DND-41 (cell line): ENCODE measurements at regions not wholly inside any gene's neighbourhood (a gene's known extent, or its start where the extent isn't known, plus 50 kb on each side); places are given as distances from the start of the nearest gene placed in this dataset.

ENCODE experiments used
- ATAC-seq: fragments of 200-7000 bp; cut with Tn5 transposase; 3 replicates; pipeline ENCODE4 v1.9.1; 2021; ENCODE audit warnings: low read depth; ENCODE audit not compliant: insufficient read depth
- DNase-seq: peaks from one replicate; pipeline ENCODE4 v3.0.0-alpha.2; 2020
- H2AFZ ChIP-seq: 2 replicates; pipeline ENCODE4 v1.6.0; 2012; ENCODE audit warnings: low read depth, low read length
- H3K27ac ChIP-seq: 2 replicates; pipeline ENCODE4 v1.5.1; 2012; ENCODE audit warnings: low read length, inconsistent platforms
- H3K27me3 ChIP-seq: fragments of 200-600 bp; sonication (generic); 2 replicates; pipeline ENCODE4 v1.6.0; 2012; ENCODE audit warnings: low read length, mild to moderate bottlenecking, inconsistent platforms; ENCODE audit not compliant: insufficient read depth, poor library complexity
- H3K36me3 ChIP-seq: 2 replicates; pipeline ENCODE4 v1.5.1; 2012; ENCODE audit warnings: low read length, inconsistent platforms; ENCODE audit not compliant: insufficient read depth
- H3K4me1 ChIP-seq: 2 replicates; pipeline ENCODE4 v1.5.1; 2012; ENCODE audit warnings: mild to moderate bottlenecking, low read length; ENCODE audit not compliant: insufficient read depth
- H3K4me2 ChIP-seq: 2 replicates; pipeline ENCODE4 v1.6.0; 2012; ENCODE audit warnings: mild to moderate bottlenecking, moderate library complexity, low read length, inconsistent platforms; ENCODE audit not compliant: insufficient read depth
- H3K4me3 ChIP-seq, 2 experiments: fragments of 200-600 bp in 1 of 2; shearing (Covaris generic) in 1 of 2; 2 replicates each; pipeline ENCODE4 v1.5.1; 2012 to 2016; ENCODE audit warnings: inconsistent platforms in 2 of 2, low read length in 2 of 2, mild to moderate bottlenecking in 2 of 2, low read depth in 1 of 2, moderate library complexity in 1 of 2
- H3K79me2 ChIP-seq: 2 replicates; pipeline ENCODE4 v1.6.0; 2012; ENCODE audit warnings: low read length, inconsistent platforms; ENCODE audit not compliant: insufficient read depth
- H3K9ac ChIP-seq: 2 replicates; pipeline ENCODE4 v1.6.0; 2012; ENCODE audit warnings: low read depth, mild to moderate bottlenecking, inconsistent platforms, low read length, moderate library complexity
- H3K9me3 ChIP-seq: 2 replicates; pipeline ENCODE4 v1.5.1; 2012; ENCODE audit warnings: low read length, moderate library complexity, mild to moderate bottlenecking, inconsistent platforms; ENCODE audit not compliant: insufficient read depth, severe bottlenecking
- H4K20me1 ChIP-seq: 2 replicates; pipeline ENCODE4 v1.6.0; 2012; ENCODE audit warnings: low read length; ENCODE audit not compliant: insufficient read depth
- CTCF ChIP-seq: IDR thresholded peaks from 2 replicates; pipeline ENCODE4 v1.5.1; 2012; ENCODE audit warnings: borderline replicate concordance, low read length, moderate library complexity, mild to moderate bottlenecking; ENCODE audit not compliant: poor library complexity, severe bottlenecking; ENCODE audit errors: extremely low read depth
- EZH2 ChIP-seq: IDR thresholded peaks from 3 replicates; pipeline ENCODE4 v1.6.1; 2012; ENCODE audit warnings: borderline replicate concordance, low read depth, mild to moderate bottlenecking, moderate library complexity, low read length, inconsistent platforms; ENCODE audit not compliant: severe bottlenecking

GRCh38 chr6:132927713-132928112, 113.3 kb downstream of the RPS12 start:
- Histone ChIP-seq H3K9ac (no peak overlapping the region), H3K4me1 (no peaks in the 10 kb centered on the region), H3K27ac (no peak overlapping the region), H3K4me2 (no peak overlapping the region), H3K9me3 (no peaks in the 10 kb centered on the region), H3K79me2 (no peaks in the 10 kb centered on the region), H4K20me1 (no peaks in the 10 kb centered on the region), H2AFZ (no peak overlapping the region), H3K27me3 (no peaks in the 10 kb centered on the region), H3K4me3 (no peak overlapping the region), H3K36me3 (no peaks in the 10 kb centered on the region)
- TF ChIP-seq CTCF (no peak), EZH2 (no peak)
- ATAC-seq (no peak), DNase-seq (no peak)

GRCh38 chr6:132929141-132929540, 114.8 kb downstream of the RPS12 start:
- ATAC-seq (no peak), DNase-seq (no peak)
- Histone ChIP-seq H3K4me2 (no peak overlapping the region), H3K9me3 (no peaks in the 10 kb centered on the region), H3K4me3 (no peak overlapping the region), H2AFZ (no peak overlapping the region), H3K36me3 (no peaks in the 10 kb centered on the region), H4K20me1 (no peaks in the 10 kb centered on the region), H3K4me1 (no peaks in the 10 kb centered on the region), H3K9ac (no peak overlapping the region), H3K27ac (no peak overlapping the region), H3K79me2 (no peaks in the 10 kb centered on the region), H3K27me3 (no peaks in the 10 kb centered on the region)
- TF ChIP-seq CTCF: no peak
- TF ChIP-seq EZH2: no peak

- no peak overlapping the region for H2AFZ ChIP-seq
- ATAC-seq (no peak), DNase-seq (no peak)
- no peaks in the 10 kb centered on the region for H3K27me3 ChIP-seq
- H3K9ac ChIP-seq: no peak overlapping the region
- no peak overlapping the region for H3K4me3 ChIP-seq
- H3K36me3 ChIP-seq: no peaks in the 10 kb centered on the region
- no peaks in the 10 kb centered on the region for H3K4me1 ChIP-seq
- TF ChIP-seq EZH2 (no peak), CTCF (no peak)
- H3K9me3 ChIP-seq: no peaks in the 10 kb centered on the region
- H4K20me1 ChIP-seq: no peaks in the 10 kb centered on the region
- no peak overlapping the region for H3K27ac ChIP-seq
- H3K4me2 ChIP-seq: no peak overlapping the region
- H3K79me2 ChIP-seq: no peaks in the 10 kb centered on the region
Measured at GRCh38 chr6:132931313-132931712, 116.9 kb downstream of the RPS12 start.

- ATAC-seq (no peak), DNase-seq (no peak)
- Histone ChIP-seq H3K4me2 (no peak overlapping the region), H2AFZ (no peak overlapping the region), H3K4me1 (no peaks in the 10 kb centered on the region), H3K36me3 (no peaks in the 10 kb centered on the region), H4K20me1 (no peaks in the 10 kb centered on the region), H3K9me3 (no peaks in the 10 kb centered on the region), H3K4me3 (no peak overlapping the region), H3K9ac (no peak overlapping the region), H3K27ac (no peak overlapping the region), H3K27me3 (no peaks in the 10 kb centered on the region), H3K79me2 (no peaks in the 10 kb centered on the region)
- TF ChIP-seq EZH2: no peak
- no peak for TF ChIP-seq CTCF
Measured at GRCh38 chr6:132931936-132932514, 117.7 kb downstream of the RPS12 start.
